ENCODE measurements at regions not wholly inside any gene's neighbourhood (a gene's known extent, or its start where the extent isn't known, plus 50 kb on each side); places are given as distances from the start of the nearest gene placed in this dataset.

DNA sequence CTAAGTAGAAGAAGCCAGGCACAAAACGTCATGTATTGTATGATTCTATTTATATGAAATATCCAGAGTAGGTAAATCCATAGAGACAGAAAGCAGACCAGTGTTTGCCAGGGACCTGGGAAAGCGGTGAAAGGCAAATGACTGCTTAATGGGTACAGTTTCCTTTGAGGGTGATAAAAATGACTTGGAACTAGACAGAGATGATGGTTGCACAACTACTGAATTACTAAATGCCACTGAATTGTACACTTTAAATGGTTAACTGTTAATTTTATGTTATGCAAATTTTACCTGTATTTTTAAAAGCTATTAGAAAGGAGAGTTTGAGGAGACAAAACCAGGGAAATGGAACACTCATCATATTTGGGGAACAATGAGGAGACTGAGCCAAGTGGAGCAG is 61.8 kb upstream of the USP47 start:
- TF ChIP-seq, protein P1, sequence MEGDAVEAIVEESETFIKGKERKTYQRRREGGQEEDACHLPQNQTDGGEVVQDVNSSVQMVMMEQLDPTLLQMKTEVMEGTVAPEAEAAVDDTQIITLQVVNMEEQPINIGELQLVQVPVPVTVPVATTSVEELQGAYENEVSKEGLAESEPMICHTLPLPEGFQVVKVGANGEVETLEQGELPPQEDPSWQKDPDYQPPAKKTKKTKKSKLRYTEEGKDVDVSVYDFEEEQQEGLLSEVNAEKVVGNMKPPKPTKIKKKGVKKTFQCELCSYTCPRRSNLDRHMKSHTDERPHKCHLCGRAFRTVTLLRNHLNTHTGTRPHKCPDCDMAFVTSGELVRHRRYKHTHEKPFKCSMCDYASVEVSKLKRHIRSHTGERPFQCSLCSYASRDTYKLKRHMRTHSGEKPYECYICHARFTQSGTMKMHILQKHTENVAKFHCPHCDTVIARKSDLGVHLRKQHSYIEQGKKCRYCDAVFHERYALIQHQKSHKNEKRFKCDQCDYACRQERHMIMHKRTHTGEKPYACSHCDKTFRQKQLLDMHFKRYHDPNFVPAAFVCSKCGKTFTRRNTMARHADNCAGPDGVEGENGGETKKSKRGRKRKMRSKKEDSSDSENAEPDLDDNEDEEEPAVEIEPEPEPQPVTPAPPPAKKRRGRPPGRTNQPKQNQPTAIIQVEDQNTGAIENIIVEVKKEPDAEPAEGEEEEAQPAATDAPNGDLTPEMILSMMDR (IDR thresholded peaks at IDR 0.05): no peak
- no peak for TF ChIP-seq ZFX (IDR thresholded peaks at IDR 0.05; ENCODE audit: borderline replicate concordance)
